Caco-2 (cell line): ENCODE measurements at regions not wholly inside any gene's neighbourhood (a gene's known extent, or its start where the extent isn't known, plus 50 kb on each side); places are given as distances from the start of the nearest gene placed in this dataset.

Source experiments
- BruUV-seq: library from RNA; stranded (reverse); fragments of 400-500 nt; replicated peaks from 2 replicates; lab custom pipeline; 2021; lab: Mats Ljungman, UMichigan
- CTCF ChIA-PET: fragments of 300-600 bp; sonication (Branson Sonifier 250); formaldehyde crosslinking; loops from one replicate; lab custom pipeline; 2022; ENCODE audit warnings: antibody characterized with exemption; lab: Charles Lee
- POLR2A ChIA-PET: fragments of 300-600 bp; sonication (Branson Sonifier 250); formaldehyde crosslinking; loops from one replicate; lab custom pipeline; 2022; ENCODE audit warnings: antibody characterized with exemption; lab: Charles Lee
- DNase-seq, 2 experiments: peaks; one replicate each; pipeline versions ENCODE4 v3.0.0 to v3.0.0-alpha.2; 2020 to 2022
- H3K27me3 ChIP-seq: replicated peaks from 2 replicates; pipeline ENCODE4 v1.6.0; 2011; ENCODE audit warnings: low read length; ENCODE audit not compliant: control insufficient read depth, insufficient read depth
- H3K36me3 ChIP-seq: 2 replicates; pipeline ENCODE4 v1.5.1; 2011; ENCODE audit warnings: low read length; ENCODE audit not compliant: control insufficient read depth, insufficient read depth
- H3K4me1 ChIP-seq: fragments of 250-450 bp; sonication (Bioruptor Pico); 2 replicates; pipeline ENCODE4 v1.5.1; 2020; ENCODE audit warnings: mild to moderate bottlenecking
- H3K4me3 ChIP-seq: 2 replicates; pipeline ENCODE4 v1.5.1; 2011; ENCODE audit warnings: low read depth, mild to moderate bottlenecking, control low read depth, low read length
- H3K9me3 ChIP-seq: fragments of 250-450 bp; sonication (Bioruptor Pico); 2 replicates; pipeline ENCODE4 v1.5.1; 2020; ENCODE audit warnings: mild to moderate bottlenecking, moderate library complexity
- H3K27ac Mint-ChIP-seq: one replicate; pipeline ENCODE4 v1.8.0; 2022; ENCODE audit warnings: mixed read lengths; ENCODE audit not compliant: unreplicated experiment
- H3K27me3 Mint-ChIP-seq: one replicate; pipeline ENCODE4 v1.8.0; 2022; ENCODE audit warnings: mixed read lengths; ENCODE audit not compliant: insufficient read depth, unreplicated experiment
- H3K36me3 Mint-ChIP-seq: one replicate; pipeline ENCODE4 v1.8.0; 2022; ENCODE audit warnings: mild to moderate bottlenecking, mixed read lengths; ENCODE audit not compliant: insufficient read depth, unreplicated experiment
- H3K4me1 Mint-ChIP-seq: one replicate; pipeline ENCODE4 v1.8.0; 2022; ENCODE audit warnings: low read depth, mixed read lengths; ENCODE audit not compliant: unreplicated experiment
- H3K4me3 Mint-ChIP-seq: one replicate; pipeline ENCODE4 v1.8.0; 2022; ENCODE audit warnings: mild to moderate bottlenecking, moderate library complexity, mixed read lengths; ENCODE audit not compliant: unreplicated experiment
- H3K9me3 Mint-ChIP-seq: one replicate; pipeline ENCODE4 v1.8.0; 2022; ENCODE audit warnings: mixed read lengths; ENCODE audit not compliant: unreplicated experiment
- CTCF ChIP-seq, 2 experiments: fragments of 200-600 bp in 1 of 2; IDR thresholded peaks; 1 replicate in 1 of 2; 2 replicates in 1 of 2; pipeline versions ENCODE4 v1.5.1 to v1.8.0; 2011 to 2022; ENCODE audit warnings: antibody characterized with exemption in 1 of 2, control low read depth in 1 of 2, inconsistent platforms in 1 of 2, low read depth in 1 of 2, low read length in 1 of 2, mild to moderate bottlenecking in 1 of 2, moderate library complexity in 1 of 2; ENCODE audit not compliant: insufficient read depth in 1 of 2, severe bottlenecking in 1 of 2, unreplicated experiment in 1 of 2
- intact Hi-C: fragments of 100-400 bp; cut with micrococcal nuclease; formaldehyde crosslinking; loops from one replicate; pipeline ENCODE4 v1.10.0; 2022; ENCODE audit not compliant: unreplicated experiment

GRCh38 chr1:187229496-187229895 lies 400.7 kb downstream of the PLA2G4A start:
- no peaks in the 10 kb centered on the region for H3K27me3 Mint-ChIP-seq
- DNase-seq: no peak
- H3K4me1 Mint-ChIP-seq: no peaks in the 10 kb centered on the region
- no peak overlapping the region for H3K4me3 Mint-ChIP-seq
- CTCF ChIA-PET: no interaction called here
- H3K36me3 Mint-ChIP-seq: no peaks in the 10 kb centered on the region
- BruUV-seq: no TSS peak
- intact Hi-C loops: no loop called here
- Histone ChIP-seq H3K9me3 (no peaks in the 10 kb centered on the region), H3K36me3 (no peaks in the 10 kb centered on the region), H3K4me1 (no peaks in the 10 kb centered on the region), H3K27me3 (no peaks in the 10 kb centered on the region), H3K4me3 (no peak overlapping the region)
- H3K27ac Mint-ChIP-seq: no peak overlapping the region
- POLR2A ChIA-PET: no interaction called here
- no peaks in the 10 kb centered on the region for H3K9me3 Mint-ChIP-seq
- no peak for TF ChIP-seq CTCF (IDR thresholded peaks at IDR 0.05; ENCODE audit: insufficient read depth in 1 of 2, low read depth in 1 of 2, low read length in 1 of 2, severe bottlenecking in 1 of 2, unreplicated experiment in 1 of 2)

GRCh38 chr1:187234706-187235105 lies 406.0 kb downstream of the PLA2G4A start:
- no peaks in the 10 kb centered on the region for H3K9me3 Mint-ChIP-seq
- no peaks in the 10 kb centered on the region for H3K4me1 ChIP-seq
- TF ChIP-seq CTCF (IDR thresholded peaks at IDR 0.05; ENCODE audit: insufficient read depth in 1 of 2, low read depth in 1 of 2, low read length in 1 of 2, severe bottlenecking in 1 of 2, unreplicated experiment in 1 of 2): no peak
- no peaks in the 10 kb centered on the region for H3K27me3 ChIP-seq
- no peaks in the 10 kb centered on the region for H3K4me1 Mint-ChIP-seq
- no peak overlapping the region for H3K4me3 Mint-ChIP-seq
- POLR2A ChIA-PET: no interaction called here
- CTCF ChIA-PET: no interaction called here
- H3K27ac Mint-ChIP-seq: no peak overlapping the region
- intact Hi-C loops: no loop called here
- H3K27me3 Mint-ChIP-seq: no peaks in the 10 kb centered on the region
- DNase-seq: no peak
- no peak overlapping the region for H3K4me3 ChIP-seq
- no TSS peak for BruUV-seq
- no peaks in the 10 kb centered on the region for H3K9me3 ChIP-seq
- no peaks in the 10 kb centered on the region for H3K36me3 ChIP-seq
- no peaks in the 10 kb centered on the region for H3K36me3 Mint-ChIP-seq

- ChIA-PET CTCF (no interaction called here), POLR2A (no interaction called here)
- Histone ChIP-seq H3K27me3 (no peaks in the 10 kb centered on the region), H3K4me1 (no peaks in the 10 kb centered on the region), H3K4me3 (no peak overlapping the region), H3K36me3 (no peaks in the 10 kb centered on the region), H3K9me3 (no peaks in the 10 kb centered on the region)
- H3K4me1 Mint-ChIP-seq: no peaks in the 10 kb centered on the region
- no peak overlapping the region for H3K4me3 Mint-ChIP-seq
- H3K9me3 Mint-ChIP-seq: no peaks in the 10 kb centered on the region
- no peak for TF ChIP-seq CTCF (IDR thresholded peaks at IDR 0.05; ENCODE audit: insufficient read depth in 1 of 2, low read depth in 1 of 2, low read length in 1 of 2, severe bottlenecking in 1 of 2, unreplicated experiment in 1 of 2)
- no peaks in the 10 kb centered on the region for H3K36me3 Mint-ChIP-seq
- DNase-seq: no peak
- no peaks in the 10 kb centered on the region for H3K27me3 Mint-ChIP-seq
- BruUV-seq: no TSS peak
- intact Hi-C loops: no loop called here
- H3K27ac Mint-ChIP-seq: no peak overlapping the region
These were observed 407.4 kb downstream of the PLA2G4A start for GRCh38 chr1:187236199-187236598.
